ENCODE measurements at regions not wholly inside any gene's neighbourhood (a gene's known extent, or its start where the extent isn't known, plus 50 kb on each side); places are given as distances from the start of the nearest gene placed in this dataset.

GRCh38 chr11:105507496-105508254, 102.2 kb upstream of the GRIA4 start:
- DNase-seq (ENCODE audit: low read depth): no peak
- H3K4me3 ChIP-seq (ENCODE audit: low read depth, low read length): no peak overlapping the region
- no peak for TF ChIP-seq CTCF (IDR thresholded peaks at IDR 0.05; ENCODE audit: insufficient read depth, low read length, poor library complexity, severe bottlenecking)

GRCh38 chr11:105492010-105492409, 117.9 kb upstream of the GRIA4 start:
- no peaks in the 10 kb centered on the region for H3K27me3 ChIP-seq (ENCODE audit: control insufficient read depth, insufficient read depth, low read length)
- H3K36me3 ChIP-seq (ENCODE audit: control insufficient read depth, insufficient read depth, low read length): no peaks in the 10 kb centered on the region
- no peak for DNase-seq (ENCODE audit: low read depth)
- no peak for TF ChIP-seq CTCF (IDR thresholded peaks at IDR 0.05; ENCODE audit: insufficient read depth, low read length, poor library complexity, severe bottlenecking)
- H3K4me3 ChIP-seq (ENCODE audit: low read depth, low read length): no peak overlapping the region

More at GRCh38 chr11:105507496-105508254, 102.2 kb upstream of the GRIA4 start:
- H3K36me3 ChIP-seq (ENCODE audit: control insufficient read depth, insufficient read depth, low read length): no peaks in the 10 kb centered on the region
- no peaks in the 10 kb centered on the region for H3K27me3 ChIP-seq (ENCODE audit: control insufficient read depth, insufficient read depth, low read length)

- H3K4me3 ChIP-seq (ENCODE audit: low read depth, low read length): no peak overlapping the region
- H3K27me3 ChIP-seq (ENCODE audit: control insufficient read depth, insufficient read depth, low read length): no peaks in the 10 kb centered on the region
- no peaks in the 10 kb centered on the region for H3K36me3 ChIP-seq (ENCODE audit: control insufficient read depth, insufficient read depth, low read length)
- no peak for TF ChIP-seq CTCF (IDR thresholded peaks at IDR 0.05; ENCODE audit: insufficient read depth, low read length, poor library complexity, severe bottlenecking)
- DNase-seq (ENCODE audit: low read depth): no peak
Measured at GRCh38 chr11:105491394-105491793, 118.5 kb upstream of the GRIA4 start.

GRCh38 chr11:105490333-105490732, 119.5 kb upstream of the GRIA4 start:
- H3K4me3 ChIP-seq (ENCODE audit: low read depth, low read length): no peak overlapping the region
- DNase-seq (ENCODE audit: low read depth): no peak
- no peaks in the 10 kb centered on the region for H3K36me3 ChIP-seq (ENCODE audit: control insufficient read depth, insufficient read depth, low read length)
- no peaks in the 10 kb centered on the region for H3K27me3 ChIP-seq (ENCODE audit: control insufficient read depth, insufficient read depth, low read length)
- no peak for TF ChIP-seq CTCF (IDR thresholded peaks at IDR 0.05; ENCODE audit: insufficient read depth, low read length, poor library complexity, severe bottlenecking)

GRCh38 chr11:105489446-105489845, 120.4 kb upstream of the GRIA4 start:
- no peak for TF ChIP-seq CTCF (IDR thresholded peaks at IDR 0.05; ENCODE audit: insufficient read depth, low read length, poor library complexity, severe bottlenecking)
- no peak for DNase-seq (ENCODE audit: low read depth)

GRCh38 chr11:105486929-105487328, 122.9 kb upstream of the GRIA4 start:
- Histone ChIP-seq H3K36me3 (ENCODE audit: control insufficient read depth, insufficient read depth, low read length) (no peaks in the 10 kb centered on the region), H3K4me3 (ENCODE audit: low read depth, low read length) (no peak overlapping the region), H3K27me3 (ENCODE audit: control insufficient read depth, insufficient read depth, low read length) (no peaks in the 10 kb centered on the region)
- no peak for TF ChIP-seq CTCF (IDR thresholded peaks at IDR 0.05; ENCODE audit: insufficient read depth, low read length, poor library complexity, severe bottlenecking)
- DNase-seq (ENCODE audit: low read depth): no peak

More at GRCh38 chr11:105489446-105489845, 120.4 kb upstream of the GRIA4 start:
- Histone ChIP-seq H3K36me3 (ENCODE audit: control insufficient read depth, insufficient read depth, low read length) (no peaks in the 10 kb centered on the region), H3K4me3 (ENCODE audit: low read depth, low read length) (no peak overlapping the region), H3K27me3 (ENCODE audit: control insufficient read depth, insufficient read depth, low read length) (no peaks in the 10 kb centered on the region)

Data from kidney epithelial cell (primary cell).